HL-60 (cell line): ENCODE measurements at regions not wholly inside any gene's neighbourhood (a gene's known extent, or its start where the extent isn't known, plus 50 kb on each side); places are given as distances from the start of the nearest gene placed in this dataset.

Source experiments
- DNase-seq, 2 experiments: peaks; one replicate each; pipeline ENCODE4 v3.0.0-alpha.2; 2010 to 2020; ENCODE audit warnings: low read depth in 1 of 2, low spot score in 1 of 2
- H3K27ac ChIP-seq: fragments of 250-450 bp; sonication (Bioruptor Pico); replicated peaks from 2 replicates; pipeline ENCODE4 v1.5.1; 2020; ENCODE audit warnings: mild to moderate bottlenecking, moderate library complexity
- H3K27me3 ChIP-seq: fragments of 250-450 bp; sonication (Bioruptor Pico); 2 replicates; pipeline ENCODE4 v1.5.1; 2021; ENCODE audit warnings: mild to moderate bottlenecking, moderate library complexity; ENCODE audit not compliant: insufficient read depth, poor library complexity, severe bottlenecking
- H3K4me3 ChIP-seq: replicated peaks from 2 replicates; pipeline ENCODE4 v1.5.1; 2011; ENCODE audit warnings: mild to moderate bottlenecking, control low read depth, low read length; ENCODE audit not compliant: insufficient read depth
- CTCF ChIP-seq: IDR thresholded peaks from one replicate; pipeline ENCODE4 v1.5.1; 2011; ENCODE audit warnings: low read length, control low read depth, inconsistent platforms; ENCODE audit not compliant: insufficient read depth
- GABPA ChIP-seq: IDR thresholded peaks from 2 replicates; pipeline ENCODE4 v1.6.1; 2012; ENCODE audit warnings: low read depth
- POLR2AphosphoS5 ChIP-seq: IDR thresholded peaks from 2 replicates; pipeline ENCODE4 v1.6.1; 2012; ENCODE audit warnings: low read depth
- SPI1 ChIP-seq: IDR thresholded peaks from 2 replicates; pipeline ENCODE4 v1.6.1; 2012; ENCODE audit warnings: low read depth, mild to moderate bottlenecking, borderline replicate concordance
- TF ChIP-seq, protein P1 (sequence below): IDR thresholded peaks from 2 replicates; pipeline ENCODE4 v1.6.1; 2012; ENCODE audit warnings: low read depth; ENCODE audit not compliant: insufficient replicate concordance

DNA sequence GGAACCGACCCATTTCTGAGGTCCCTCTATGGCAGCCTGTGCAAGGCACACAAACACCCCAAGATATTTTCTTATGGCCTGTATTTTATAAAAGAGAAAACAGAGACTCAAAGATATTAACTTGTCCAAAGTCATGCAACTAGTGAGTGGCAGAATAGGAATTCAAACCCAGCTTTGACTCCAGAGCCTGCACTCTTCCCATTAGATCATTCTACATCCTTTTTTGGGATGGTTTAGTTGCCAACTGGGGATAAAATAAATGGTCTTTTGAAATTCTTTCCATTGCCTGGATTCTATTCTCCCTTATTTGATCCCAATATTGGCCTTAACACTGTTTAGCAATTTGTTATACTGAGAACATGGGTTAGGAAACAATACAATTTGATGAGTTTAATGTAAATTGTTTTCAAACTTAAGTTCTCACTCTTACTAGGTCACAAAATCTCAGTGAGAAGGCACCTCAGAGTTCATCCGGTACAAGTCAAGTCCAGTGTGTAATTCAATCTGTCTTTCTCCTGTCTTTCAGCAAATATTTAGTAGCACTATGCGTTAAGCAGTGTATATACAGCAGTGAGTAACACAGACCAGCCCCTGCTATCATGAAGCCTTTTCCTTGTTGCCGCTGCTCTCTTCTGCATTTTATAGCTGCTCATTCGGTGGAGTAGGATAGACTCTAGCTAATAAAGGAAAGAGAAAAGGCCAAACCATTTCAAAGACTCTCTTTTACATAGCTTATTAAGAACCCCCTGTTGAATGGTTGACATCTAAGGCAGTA, 162.1 kb upstream of the IFNG-AS1 start:
- Histone ChIP-seq H3K4me3 (no peak overlapping the region), H3K27me3 (no peaks in the 10 kb centered on the region), H3K27ac (no peak overlapping the region)
- DNase-seq: no peak
- TF ChIP-seq, protein P1, sequence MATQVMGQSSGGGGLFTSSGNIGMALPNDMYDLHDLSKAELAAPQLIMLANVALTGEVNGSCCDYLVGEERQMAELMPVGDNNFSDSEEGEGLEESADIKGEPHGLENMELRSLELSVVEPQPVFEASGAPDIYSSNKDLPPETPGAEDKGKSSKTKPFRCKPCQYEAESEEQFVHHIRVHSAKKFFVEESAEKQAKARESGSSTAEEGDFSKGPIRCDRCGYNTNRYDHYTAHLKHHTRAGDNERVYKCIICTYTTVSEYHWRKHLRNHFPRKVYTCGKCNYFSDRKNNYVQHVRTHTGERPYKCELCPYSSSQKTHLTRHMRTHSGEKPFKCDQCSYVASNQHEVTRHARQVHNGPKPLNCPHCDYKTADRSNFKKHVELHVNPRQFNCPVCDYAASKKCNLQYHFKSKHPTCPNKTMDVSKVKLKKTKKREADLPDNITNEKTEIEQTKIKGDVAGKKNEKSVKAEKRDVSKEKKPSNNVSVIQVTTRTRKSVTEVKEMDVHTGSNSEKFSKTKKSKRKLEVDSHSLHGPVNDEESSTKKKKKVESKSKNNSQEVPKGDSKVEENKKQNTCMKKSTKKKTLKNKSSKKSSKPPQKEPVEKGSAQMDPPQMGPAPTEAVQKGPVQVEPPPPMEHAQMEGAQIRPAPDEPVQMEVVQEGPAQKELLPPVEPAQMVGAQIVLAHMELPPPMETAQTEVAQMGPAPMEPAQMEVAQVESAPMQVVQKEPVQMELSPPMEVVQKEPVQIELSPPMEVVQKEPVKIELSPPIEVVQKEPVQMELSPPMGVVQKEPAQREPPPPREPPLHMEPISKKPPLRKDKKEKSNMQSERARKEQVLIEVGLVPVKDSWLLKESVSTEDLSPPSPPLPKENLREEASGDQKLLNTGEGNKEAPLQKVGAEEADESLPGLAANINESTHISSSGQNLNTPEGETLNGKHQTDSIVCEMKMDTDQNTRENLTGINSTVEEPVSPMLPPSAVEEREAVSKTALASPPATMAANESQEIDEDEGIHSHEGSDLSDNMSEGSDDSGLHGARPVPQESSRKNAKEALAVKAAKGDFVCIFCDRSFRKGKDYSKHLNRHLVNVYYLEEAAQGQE: no peak
- TF ChIP-seq POLR2AphosphoS5 (no peak), CTCF (no peak), SPI1 (no peak), GABPA (no peak)

DNA sequence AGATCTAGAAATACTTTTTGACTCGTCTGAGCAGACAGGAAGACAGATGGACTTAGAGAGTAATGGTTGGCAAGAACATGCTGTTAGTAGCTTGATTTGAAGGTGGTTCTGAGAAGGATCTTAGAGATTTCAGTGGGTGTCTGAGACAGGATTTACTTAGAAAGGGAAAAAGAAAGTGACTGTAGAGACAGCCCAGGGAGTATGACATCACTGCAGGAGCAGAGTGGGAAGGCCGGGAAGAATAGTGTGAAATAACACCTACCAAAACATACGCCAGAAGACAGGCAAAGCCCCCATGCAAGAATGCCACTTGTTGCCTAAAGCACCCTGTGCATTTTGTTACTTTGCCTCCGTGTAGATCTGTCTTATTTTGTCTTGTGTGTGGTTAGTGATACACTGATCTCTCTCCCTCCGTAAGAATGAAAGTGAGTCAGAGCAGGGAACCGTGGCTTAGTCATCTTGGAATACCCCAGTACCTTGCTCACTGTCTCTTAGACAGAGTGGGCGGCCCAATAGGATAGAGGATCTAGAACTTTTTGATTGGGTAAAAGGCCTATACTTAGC, 161.3 kb upstream of the IFNG-AS1 start:
- no peak overlapping the region for H3K4me3 ChIP-seq
- no peak for TF ChIP-seq GABPA
- TF ChIP-seq POLR2AphosphoS5: no peak
- TF ChIP-seq SPI1: no peak
- TF ChIP-seq, protein P1: no peak
- TF ChIP-seq CTCF: no peak
- no peak overlapping the region for H3K27ac ChIP-seq
- no peak for DNase-seq
- no peaks in the 10 kb centered on the region for H3K27me3 ChIP-seq

DNA sequence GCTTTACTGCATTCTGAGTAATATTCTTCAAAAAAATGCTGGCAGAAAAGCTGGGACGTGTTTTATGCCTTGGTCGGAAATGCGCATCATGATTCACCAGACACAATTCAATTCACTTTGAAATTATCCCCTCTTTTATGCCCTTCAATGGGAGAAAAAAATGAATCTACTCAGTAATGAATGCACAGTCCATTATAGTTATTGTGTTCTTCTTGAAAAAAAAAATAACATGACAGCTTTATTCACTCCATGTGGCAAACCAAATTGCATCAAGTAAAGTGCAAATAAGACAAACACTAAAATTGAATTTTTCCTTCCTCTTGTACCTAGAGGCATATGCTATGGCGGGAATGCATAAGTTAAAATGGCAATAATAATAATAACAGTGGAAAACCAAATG, 159.4 kb upstream of the IFNG-AS1 start:
- TF ChIP-seq, protein P1: no peak
- TF ChIP-seq POLR2AphosphoS5: no peak
- TF ChIP-seq GABPA: no peak
- TF ChIP-seq CTCF: no peak
- TF ChIP-seq SPI1: no peak
- no peak overlapping the region for H3K4me3 ChIP-seq
- H3K27me3 ChIP-seq: no peaks in the 10 kb centered on the region
- no peak overlapping the region for H3K27ac ChIP-seq
- no peak for DNase-seq
